OCI-LY7 (cell line): ENCODE measurements at regions not wholly inside any gene's neighbourhood (a gene's known extent, or its start where the extent isn't known, plus 50 kb on each side); places are given as distances from the start of the nearest gene placed in this dataset.

Experiments
- EZH2phosphoT487 ChIP-seq: fragments of 200-600 bp; sonication (generic); IDR thresholded peaks from 2 replicates; pipeline ENCODE4 v1.6.1; 2018; ENCODE audit warnings: low read depth, borderline replicate concordance, mild to moderate bottlenecking, mixed run types, antibody characterized with exemption, low read length, moderate library complexity, mixed read lengths
- TF ChIP-seq, protein P1 (sequence below): fragments of 200-600 bp; sonication (generic); conservative IDR thresholded peaks from 2 replicates; pipeline ENCODE4 v1.5.1; 2014; ENCODE audit warnings: mild to moderate bottlenecking, antibody characterized with exemption, low read length, moderate library complexity, mixed read lengths

DNA sequence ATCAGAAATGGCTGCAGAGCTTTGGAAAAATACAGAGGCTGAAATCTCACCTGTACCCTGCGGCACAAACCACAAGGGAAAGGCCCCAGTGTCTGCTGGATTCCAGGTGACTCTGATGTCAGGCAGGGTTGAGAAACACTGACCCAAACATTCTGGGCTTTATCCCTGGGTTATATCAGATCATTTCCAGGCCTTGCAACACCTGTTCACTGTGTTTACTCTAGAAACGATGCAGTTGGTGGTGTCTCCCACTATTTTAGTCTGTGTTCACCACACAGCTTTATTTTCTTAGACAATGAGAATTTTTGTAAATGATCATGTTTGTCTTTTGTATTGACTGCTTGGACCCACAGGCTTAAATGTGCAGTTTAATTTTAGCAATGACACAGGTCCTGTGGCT lies 151.5 kb upstream of the SDK2 start:
- TF ChIP-seq, protein P1, sequence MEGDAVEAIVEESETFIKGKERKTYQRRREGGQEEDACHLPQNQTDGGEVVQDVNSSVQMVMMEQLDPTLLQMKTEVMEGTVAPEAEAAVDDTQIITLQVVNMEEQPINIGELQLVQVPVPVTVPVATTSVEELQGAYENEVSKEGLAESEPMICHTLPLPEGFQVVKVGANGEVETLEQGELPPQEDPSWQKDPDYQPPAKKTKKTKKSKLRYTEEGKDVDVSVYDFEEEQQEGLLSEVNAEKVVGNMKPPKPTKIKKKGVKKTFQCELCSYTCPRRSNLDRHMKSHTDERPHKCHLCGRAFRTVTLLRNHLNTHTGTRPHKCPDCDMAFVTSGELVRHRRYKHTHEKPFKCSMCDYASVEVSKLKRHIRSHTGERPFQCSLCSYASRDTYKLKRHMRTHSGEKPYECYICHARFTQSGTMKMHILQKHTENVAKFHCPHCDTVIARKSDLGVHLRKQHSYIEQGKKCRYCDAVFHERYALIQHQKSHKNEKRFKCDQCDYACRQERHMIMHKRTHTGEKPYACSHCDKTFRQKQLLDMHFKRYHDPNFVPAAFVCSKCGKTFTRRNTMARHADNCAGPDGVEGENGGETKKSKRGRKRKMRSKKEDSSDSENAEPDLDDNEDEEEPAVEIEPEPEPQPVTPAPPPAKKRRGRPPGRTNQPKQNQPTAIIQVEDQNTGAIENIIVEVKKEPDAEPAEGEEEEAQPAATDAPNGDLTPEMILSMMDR: no peak
- no peak for TF ChIP-seq EZH2phosphoT487
